GM18502 (cell line): ENCODE measurements at regions not wholly inside any gene's neighbourhood (a gene's known extent, or its start where the extent isn't known, plus 50 kb on each side); places are given as distances from the start of the nearest gene placed in this dataset.
"Not testable (repeated sequence)": the region's sequence is repeated elsewhere in the genome, so short reads cannot be mapped to it uniquely, and the experiment has no call there.

ENCODE experiments used
- ATAC-seq: cut with Tn5 transposase; IDR thresholded peaks from one replicate; pipeline ENCODE4 v1.9.1; 2021; ENCODE audit warnings: mild to moderate bottlenecking; ENCODE audit not compliant: unreplicated experiment, poor library complexity

- ATAC-seq, result no peak
These were observed 627.2 kb downstream of the UQCRFS1 start for GRCh38 chr19:28585796-28586195.

- ATAC-seq, result no peak
These were observed 629.2 kb downstream of the UQCRFS1 start for GRCh38 chr19:28583713-28584112.

DNA sequence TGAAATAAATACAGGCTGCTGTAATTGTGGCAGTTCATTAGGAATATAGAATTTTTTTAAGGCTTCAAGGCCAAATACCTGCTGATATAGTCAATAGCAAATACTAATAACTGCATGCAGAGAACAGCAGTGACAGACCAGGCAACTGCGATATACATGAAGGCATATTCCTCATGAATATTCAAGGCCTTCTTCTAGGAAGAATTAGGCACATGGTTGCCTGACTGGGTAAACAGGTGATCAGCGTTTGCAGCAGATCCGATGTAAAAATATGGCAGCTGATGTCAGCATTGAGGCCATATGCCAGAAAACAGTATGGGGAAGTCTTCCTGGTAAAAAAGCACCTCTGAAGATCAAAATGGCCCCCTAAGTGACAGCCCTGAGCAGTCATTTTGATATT is 629.7 kb downstream of the UQCRFS1 start:
- no peak for ATAC-seq

DNA sequence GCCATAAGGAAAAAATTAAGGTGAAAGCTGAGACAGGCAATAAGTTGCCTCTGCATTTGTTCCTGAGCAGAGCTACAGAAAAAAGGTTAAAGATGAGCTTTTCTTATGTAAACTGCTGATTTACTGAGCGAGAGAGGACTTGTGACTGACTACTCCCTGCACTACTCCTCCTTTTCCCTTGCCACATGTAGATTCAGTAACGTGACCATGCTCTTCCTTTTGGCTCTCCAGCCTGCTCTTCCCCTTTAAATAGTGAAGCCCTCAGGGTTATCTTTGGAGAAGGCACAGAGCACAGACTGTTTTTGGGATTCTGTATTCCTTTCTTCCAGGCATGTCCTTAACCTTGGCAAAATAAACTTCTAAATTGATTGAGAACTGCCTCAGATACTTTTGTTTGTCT is 630.2 kb downstream of the UQCRFS1 start:
- ATAC-seq, result no peak

- no peak for ATAC-seq
These were observed 630.6 kb downstream of the UQCRFS1 start for GRCh38 chr19:28582344-28582743.

- ATAC-seq, result no peak
These were observed 631.5 kb downstream of the UQCRFS1 start for GRCh38 chr19:28581468-28581770.

DNA sequence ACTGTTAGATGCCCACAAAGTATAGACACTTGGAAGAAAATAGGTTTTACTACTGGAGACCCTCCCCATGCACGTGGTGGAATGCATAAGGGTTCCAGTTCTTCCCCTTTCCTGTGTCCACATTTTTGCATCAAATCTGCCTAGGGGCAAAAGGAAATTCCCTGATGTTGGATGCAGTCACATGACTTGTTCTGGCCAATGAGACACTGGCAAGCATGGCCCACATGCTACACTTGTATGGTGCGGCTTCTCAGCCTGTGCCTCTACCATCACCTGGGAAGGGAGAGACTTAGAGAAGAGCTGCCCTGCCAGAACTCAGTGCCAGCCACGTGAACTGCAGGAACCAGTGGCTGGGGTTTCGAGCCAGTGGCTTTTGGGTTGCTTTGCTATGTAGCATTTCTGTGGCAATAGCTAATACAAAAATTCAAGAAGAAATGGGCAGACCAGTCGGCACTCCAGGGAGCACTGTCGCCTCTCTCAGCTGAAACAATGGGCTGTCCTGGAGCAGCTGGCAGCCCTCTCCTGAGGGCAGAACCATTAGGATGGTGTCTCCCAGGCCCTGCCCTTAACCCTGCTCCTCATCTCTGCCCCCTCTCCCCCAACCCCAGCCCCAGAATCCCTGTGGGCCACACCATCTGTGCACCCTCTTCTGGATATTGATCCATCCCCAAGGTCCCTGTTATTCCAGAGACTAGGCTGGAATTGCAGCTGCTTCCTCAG is 634.0 kb downstream of the UQCRFS1 start:
- ATAC-seq, result no peak

DNA sequence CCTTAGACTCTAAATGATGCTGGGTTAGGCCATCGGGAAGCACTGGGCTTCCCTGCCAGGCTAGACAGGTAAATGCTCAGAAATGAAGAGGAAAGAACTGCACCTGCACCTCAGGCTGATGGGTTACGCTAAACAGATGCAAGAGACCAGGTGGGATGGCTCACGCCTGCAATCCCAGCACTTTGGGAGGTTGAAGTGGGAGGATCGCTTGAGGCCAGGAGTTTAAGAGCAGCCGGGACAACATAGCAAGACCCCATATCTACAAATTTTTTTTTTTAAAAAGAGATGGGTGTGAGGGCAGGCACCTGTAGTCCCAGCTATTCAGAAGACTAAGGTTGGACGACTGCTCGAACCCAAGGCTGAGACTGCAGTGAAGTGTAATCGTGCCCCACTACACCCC is 634.7 kb downstream of the UQCRFS1 start:
- no peak for ATAC-seq

- ATAC-seq, result no peak
These were observed 635.3 kb downstream of the UQCRFS1 start for GRCh38 chr19:28577666-28578065.

- no peak for ATAC-seq
These were observed 635.7 kb downstream of the UQCRFS1 start for GRCh38 chr19:28577233-28577632.

GRCh38 chr19:28575816-28576215 is 637.1 kb downstream of the UQCRFS1 start:
- ATAC-seq, result no peak

GRCh38 chr19:28575312-28575711 is 637.6 kb downstream of the UQCRFS1 start:
- ATAC-seq, result not testable (repeated sequence)

- no peak for ATAC-seq
These were observed 638.7 kb downstream of the UQCRFS1 start for GRCh38 chr19:28574212-28574611.

DNA sequence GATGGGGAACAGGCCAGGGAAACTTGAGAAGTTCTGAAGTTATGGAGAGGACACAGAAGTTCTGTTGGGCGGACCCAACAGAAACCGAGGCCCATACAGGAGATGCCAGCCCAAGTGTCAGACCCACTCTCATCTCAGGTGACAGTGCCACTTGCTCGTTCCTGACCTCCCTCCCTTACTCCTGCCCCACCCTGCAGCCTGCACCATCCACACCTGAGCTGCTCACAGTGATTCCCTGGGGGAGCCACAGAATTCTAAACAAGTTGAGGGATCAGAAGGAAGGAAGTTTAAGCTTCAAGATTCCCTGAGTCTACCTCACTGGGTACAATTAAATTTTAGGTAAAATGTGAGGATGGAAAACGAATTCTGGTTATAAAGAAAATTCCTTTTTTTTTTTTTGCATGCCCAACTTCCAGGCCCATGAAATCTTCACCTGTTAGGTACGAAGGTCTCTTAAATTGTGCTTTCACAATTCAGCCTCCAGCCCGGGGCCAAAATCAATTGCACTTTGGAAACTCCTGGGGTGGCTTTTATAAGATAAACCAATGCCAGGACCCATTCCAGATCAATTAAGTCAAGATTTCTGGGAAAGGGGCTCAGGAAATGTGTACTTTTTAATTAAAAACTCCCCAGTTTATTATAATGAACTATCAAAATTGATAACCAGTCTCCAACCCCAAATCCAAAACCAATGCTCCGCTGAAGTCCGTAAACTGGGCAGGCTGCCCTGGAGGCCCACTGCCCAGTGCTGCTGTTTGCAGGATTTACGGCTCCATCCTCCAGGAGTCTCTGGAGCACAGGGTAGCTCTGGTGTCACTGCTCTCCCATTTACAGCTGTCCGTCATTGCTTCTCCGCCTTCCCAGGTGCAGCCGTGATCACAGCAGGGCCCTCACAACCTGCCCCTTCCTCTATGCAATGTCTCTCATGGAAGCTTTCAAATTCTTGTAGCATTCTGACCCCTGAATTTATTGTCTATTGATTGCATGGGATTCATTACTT is 643.5 kb downstream of the UQCRFS1 start:
- ATAC-seq, result no peak

DNA sequence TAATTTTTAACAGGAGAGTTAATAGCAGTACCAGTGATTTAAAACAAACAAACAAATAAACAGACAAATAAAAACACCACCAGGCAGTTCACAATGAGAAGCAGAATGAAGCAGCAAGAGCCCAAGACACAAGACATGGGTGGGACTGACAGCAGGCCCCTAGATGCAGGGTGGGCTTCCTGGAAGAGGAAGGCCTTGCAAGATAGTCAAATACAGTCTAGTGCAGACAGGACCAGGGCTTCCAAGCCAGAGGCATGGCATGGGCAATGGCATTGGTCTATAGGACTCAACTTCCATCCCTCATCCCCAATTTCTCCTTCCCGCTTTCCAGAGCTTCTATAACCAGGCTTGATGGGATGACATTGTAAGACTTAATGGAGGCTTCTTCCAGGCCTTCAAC is 645.1 kb downstream of the UQCRFS1 start:
- ATAC-seq, result no peak

GRCh38 chr19:28563964-28564921 is 648.7 kb downstream of the UQCRFS1 start:
- no peak for ATAC-seq

GRCh38 chr19:28560786-28561185 is 652.2 kb downstream of the UQCRFS1 start:
- no peak for ATAC-seq

GRCh38 chr19:28558783-28559182 is 654.2 kb downstream of the UQCRFS1 start:
- ATAC-seq, result no peak

DNA sequence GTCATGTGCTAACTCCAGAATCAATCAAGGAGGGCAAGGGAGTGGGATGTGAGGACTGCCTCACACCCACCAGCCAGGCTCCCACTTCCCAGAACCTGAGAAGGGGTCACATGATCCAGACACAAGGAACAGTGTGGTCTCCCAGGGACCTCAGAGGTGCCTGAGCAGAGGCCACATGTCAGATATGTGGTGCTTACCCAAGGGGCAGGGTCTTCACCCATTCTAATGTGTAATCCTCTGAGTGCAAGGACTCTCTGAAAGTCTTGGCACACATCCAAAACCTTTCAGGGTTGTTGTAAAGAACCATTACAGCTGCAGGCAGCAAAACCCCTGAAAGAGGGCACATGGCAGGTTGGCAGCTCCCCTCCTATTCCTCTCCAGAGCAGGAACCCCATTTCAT is 656.6 kb downstream of the UQCRFS1 start:
- no peak for ATAC-seq

DNA sequence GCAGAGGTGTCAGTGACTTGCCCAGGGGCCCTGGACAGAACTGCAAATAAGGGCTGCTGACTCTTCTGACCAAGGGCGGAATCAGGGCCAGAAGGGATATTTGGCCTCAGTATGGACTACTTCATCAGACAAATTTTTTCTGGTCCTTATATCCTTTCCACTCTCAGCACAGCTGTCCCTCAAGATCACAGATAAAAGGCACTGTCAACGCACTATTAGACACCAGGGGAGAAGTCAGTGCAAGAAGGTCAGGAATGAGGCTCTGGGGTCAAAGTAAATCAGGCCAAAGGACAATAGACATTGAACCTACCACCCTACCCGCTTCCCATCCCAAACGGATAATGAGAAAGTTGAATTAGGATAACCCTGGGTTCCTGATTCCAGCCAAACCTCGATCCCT is 657.6 kb downstream of the UQCRFS1 start:
- ATAC-seq, result no peak
